ENCODE measurements at regions not wholly inside any gene's neighbourhood (a gene's known extent, or its start where the extent isn't known, plus 50 kb on each side); places are given as distances from the start of the nearest gene placed in this dataset.

GRCh38 chr4:144357975-144358374, 217.5 kb upstream of the GYPA start:
- no peak overlapping the region for H3K4me2 ChIP-seq (ENCODE audit: insufficient read depth, insufficient read length, low read length)
- no peaks in the 10 kb centered on the region for H3K9me3 ChIP-seq (ENCODE audit: control insufficient read depth, low read depth, low read length)
- H3K4me1 Mint-ChIP-seq: peaks cover 31 to 35% of the 10 kb centered on the region in 2 experiments
- H2AK5ac ChIP-seq (ENCODE audit: insufficient read length, low read length): no peak overlapping the region
- H3K4me3 Mint-ChIP-seq: no peak overlapping the region
- no peak overlapping the region for H3K18ac ChIP-seq (ENCODE audit: insufficient read length, low read depth, low read length)
- H3K4ac ChIP-seq (ENCODE audit: low read depth, low read length): no peak overlapping the region
- no peaks in the 10 kb centered on the region for H3K27me3 ChIP-seq (ENCODE audit: insufficient read depth, low read length)
- H3K27ac ChIP-seq (ENCODE audit: insufficient read length, low read depth, low read length): no peak overlapping the region
- no peak overlapping the region for H3K23ac ChIP-seq (ENCODE audit: insufficient read length, low read depth, low read length)
- H2BK15ac ChIP-seq (ENCODE audit: low read depth, low read length): no peak overlapping the region
- H3K9ac ChIP-seq (ENCODE audit: extremely low read depth, insufficient read length, low read length): no peak overlapping the region
- no peaks in the 10 kb centered on the region for H3K79me1 ChIP-seq (ENCODE audit: insufficient read depth, low read depth, low read length, poor library complexity, severe bottlenecking)
- TF ChIP-seq CTCF (conservative IDR thresholded peaks at IDR 0.05): no peak
- H4K8ac ChIP-seq (replicated peaks; ENCODE audit: insufficient read length, low read depth, low read length): no peak overlapping the region
- no peak for DNase-seq
- no peaks in the 10 kb centered on the region for H3K9me3 Mint-ChIP-seq
- H3K79me2 ChIP-seq (ENCODE audit: insufficient read depth, low read length): no peaks in the 10 kb centered on the region
- H3K36me3 Mint-ChIP-seq (ENCODE audit: insufficient read depth in 1 of 3, low read depth in 3 of 3): no peaks in the 10 kb centered on the region
- no peak overlapping the region for H3K14ac ChIP-seq (ENCODE audit: insufficient read depth, low read length)
- H3K23me2 ChIP-seq (ENCODE audit: insufficient read length, low read depth, low read length, poor library complexity, severe bottlenecking): peaks cover 3% of the 10 kb centered on the region
- no peaks in the 10 kb centered on the region; the same call in 1 of the 2 replicates for H3K27me3 Mint-ChIP-seq (ENCODE audit: low read depth)
- H2BK120ac ChIP-seq (ENCODE audit: low read depth, low read length, poor library complexity, severe bottlenecking): no peak overlapping the region
- H4K5ac ChIP-seq (ENCODE audit: insufficient read length, low read depth, low read length): no peak overlapping the region
- no peak overlapping the region for H3K27ac Mint-ChIP-seq
- H3K4me1 ChIP-seq (ENCODE audit: insufficient read depth, low read length): peaks cover 2% of the 10 kb centered on the region
- no peak overlapping the region for H3T11ph ChIP-seq (ENCODE audit: low read length)
- H3K56ac ChIP-seq (ENCODE audit: insufficient read length, low read depth, low read length): no peak overlapping the region
- H2BK20ac ChIP-seq (ENCODE audit: low read depth, low read length, poor library complexity, severe bottlenecking): no peak overlapping the region
- H4K20me1 ChIP-seq (ENCODE audit: control insufficient read depth, insufficient read depth, insufficient read length): no peaks in the 10 kb centered on the region
- no peak overlapping the region for H2BK12ac ChIP-seq (ENCODE audit: insufficient read length, low read depth, low read length)
- H4K91ac ChIP-seq (ENCODE audit: insufficient read length, low read depth, low read length): no peak overlapping the region
- H2BK5ac ChIP-seq (ENCODE audit: insufficient read length, low read length): no peak overlapping the region
- H2AFZ ChIP-seq (ENCODE audit: low read length): no peak overlapping the region
- WGBS (ENCODE audit: extremely low coverage, insufficient read length, low lambda C conversion rate): no CpG with 5 or more reads among the region's 3 CpGs
